GM10266 (cell line): ENCODE measurements at regions not wholly inside any gene's neighbourhood (a gene's known extent, or its start where the extent isn't known, plus 50 kb on each side); places are given as distances from the start of the nearest gene placed in this dataset.
A peak's percentile ranks its signal among the peaks of the same experiment; 100 is the strongest.
"Not testable (repeated sequence)": the region's sequence is repeated elsewhere in the genome, so short reads cannot be mapped to it uniquely, and the experiment has no call there.

Experiments
- DNase-seq: peaks from one replicate; pipeline ENCODE4 v3.0.0; 2012; ENCODE audit errors: extremely low spot score
- CTCF ChIP-seq: IDR thresholded peaks from 2 replicates; pipeline ENCODE4 v1.5.1; 2012; ENCODE audit warnings: mild to moderate bottlenecking, low read depth; ENCODE audit not compliant: control insufficient read depth, insufficient read depth; ENCODE audit errors: missing control alignments

- TF ChIP-seq CTCF: no peak
- DNase-seq: no peak
Measured at GRCh38 chr4:19227701-19228100, 1024.0 kb upstream of the SLIT2 start.

DNA sequence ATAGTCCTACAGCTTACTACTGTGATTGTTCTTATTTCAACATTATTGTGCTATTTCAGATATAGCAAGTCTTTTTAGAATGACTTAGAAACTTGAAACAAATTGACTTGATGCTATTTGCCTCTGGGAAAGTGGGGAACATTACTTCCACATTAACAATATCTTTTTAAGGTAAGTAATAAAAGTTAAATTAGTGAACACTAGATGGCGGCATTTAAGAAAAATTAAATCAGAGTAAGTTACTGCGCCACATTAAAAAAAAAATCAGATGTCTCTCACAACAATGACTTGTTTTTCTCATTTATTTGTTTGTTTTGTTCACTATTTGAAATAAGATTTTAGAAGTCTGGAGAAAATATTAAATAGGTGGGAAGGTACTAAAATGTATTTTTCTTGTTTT lies 1026.9 kb upstream of the SLIT2 start:
- TF ChIP-seq CTCF: no peak
- peak; percentile 4 for DNase-seq

- no peak for DNase-seq
- no peak for TF ChIP-seq CTCF
Measured at GRCh38 chr4:19216476-19216875, 1035.2 kb upstream of the SLIT2 start.

GRCh38 chr4:19214591-19215186 lies 1037.0 kb upstream of the SLIT2 start:
- no peak for DNase-seq
- TF ChIP-seq CTCF: no peak

DNA sequence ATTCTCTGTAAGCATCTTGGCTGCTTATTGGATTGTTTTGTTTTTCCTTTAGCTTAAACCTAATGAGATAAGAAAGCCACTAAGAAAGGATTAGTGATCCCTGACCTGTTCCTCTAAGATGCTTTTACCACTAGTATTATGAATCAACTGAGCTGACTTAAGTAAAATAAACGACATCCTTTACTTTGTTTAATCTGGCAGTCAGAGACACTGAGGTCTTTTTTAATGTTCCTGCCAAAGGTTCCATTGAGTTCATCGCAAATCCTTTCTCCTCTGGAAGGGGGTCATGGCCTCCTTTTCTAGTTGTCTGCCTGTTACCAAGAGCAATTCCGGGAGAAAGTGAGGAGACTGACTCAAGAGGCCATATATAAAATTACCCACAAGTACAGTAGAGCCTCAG lies 1038.3 kb upstream of the SLIT2 start:
- no peak for DNase-seq

GRCh38 chr4:19205853-19206252 lies 1045.9 kb upstream of the SLIT2 start:
- no peak for DNase-seq
- no peak for TF ChIP-seq CTCF

More for the DNA sequence above, 1038.3 kb upstream of the SLIT2 start:
- TF ChIP-seq CTCF: no peak

DNA sequence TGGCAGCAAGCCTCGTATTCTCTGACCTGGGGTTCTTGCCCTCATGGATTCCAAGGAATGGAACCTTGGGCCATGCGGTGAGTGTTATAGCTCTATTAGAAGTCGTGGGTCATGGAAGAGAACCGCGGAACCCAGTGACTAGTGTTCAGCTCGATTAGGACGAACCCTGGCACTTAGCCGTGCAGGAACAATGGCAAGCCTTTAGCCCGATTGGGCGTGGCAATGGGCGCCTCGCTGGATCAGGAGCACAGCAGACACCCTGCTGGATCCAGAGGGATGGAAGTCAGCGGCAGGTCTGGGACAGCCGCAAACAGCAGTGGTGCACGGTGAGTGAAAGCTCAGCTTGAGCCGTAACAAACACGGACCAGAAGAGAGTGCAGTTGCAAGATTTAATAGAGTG lies 1053.9 kb upstream of the SLIT2 start:
- not testable (repeated sequence) for DNase-seq

- no peak for DNase-seq
- no peak for TF ChIP-seq CTCF
Measured at GRCh38 chr4:19195696-19196095, 1056.0 kb upstream of the SLIT2 start.
